Spleen (tissue), 11 donors: ENCODE measurements at regions not wholly inside any gene's neighbourhood (a gene's known extent, or its start where the extent isn't known, plus 50 kb on each side); places are given as distances from the start of the nearest gene placed in this dataset.

ENCODE experiments used
- DNase-seq: peaks from one replicate; pipeline ENCODE4 v3.0.0-alpha.2; 2020
- H3K27ac ChIP-seq, 8 donors: fragments of 200-600 bp; sonication (generic) in 7 of 8; 1 replicate in 4 of 8; 2 replicates in 4 of 8; pipeline versions ENCODE4 v1.5.0 to v1.8.0; 2016 to 2021; ENCODE audit warnings: inconsistent platforms in 4 of 8, mild to moderate bottlenecking in 4 of 8, moderate library complexity in 1 of 8
- H3K27me3 ChIP-seq, 7 donors: fragments of 200-600 bp; sonication (generic) in 6 of 7; replicated peaks in 1 of 7; 1 replicate in 4 of 7; 2 replicates in 3 of 7; pipeline versions ENCODE4 v1.5.0 to v1.8.0; 2016 to 2021; ENCODE audit warnings: inconsistent platforms in 3 of 7, mild to moderate bottlenecking in 1 of 7
- H3K36me3 ChIP-seq, 6 donors: fragments of 200-600 bp; sonication (generic) in 5 of 6; 1 replicate in 4 of 6; 2 replicates in 2 of 6; pipeline versions ENCODE4 v1.5.0 to v1.8.0; 2016 to 2021; ENCODE audit warnings: inconsistent platforms in 2 of 6
- H3K4me1 ChIP-seq, 6 donors: fragments of 200-600 bp; sonication (generic) in 5 of 6; 1 replicate in 3 of 6; 2 replicates in 3 of 6; pipeline versions ENCODE4 v1.5.0 to v1.8.0; 2016 to 2021; ENCODE audit warnings: inconsistent platforms in 3 of 6
- H3K4me3 ChIP-seq, 8 donors: fragments of 200-600 bp; sonication (generic) in 7 of 8; 1 replicate in 4 of 8; 2 replicates in 4 of 8; pipeline versions ENCODE4 v1.5.0 to v1.8.0; 2016 to 2021; ENCODE audit warnings: inconsistent platforms in 4 of 8, mild to moderate bottlenecking in 4 of 8, moderate library complexity in 2 of 8
- H3K9me3 ChIP-seq, 8 donors: fragments of 200-600 bp; sonication (generic) in 7 of 8; 1 replicate in 4 of 8; 2 replicates in 4 of 8; pipeline versions ENCODE4 v1.5.0 to v1.8.0; 2016 to 2021; ENCODE audit warnings: inconsistent platforms in 4 of 8
- POLR2A ChIP-seq, 3 donors: fragments of 450-650 bp; IDR thresholded peaks; one replicate each; pipeline ENCODE4 v1.5.1; 2017; ENCODE audit warnings: antibody characterized with exemption in 3 of 3, mild to moderate bottlenecking in 1 of 3
- POLR2AphosphoS5 ChIP-seq, 3 donors: sonication (generic); formaldehyde crosslinking; IDR thresholded peaks; one replicate each; pipeline ENCODE4 v1.5.1; 2017; ENCODE audit warnings: antibody characterized with exemption in 3 of 3
- WGBS, 5 donors: extraction: QIAGEN DNeasy Blood & Tissue Kit in 3 of 5; methylation state at CpG; one replicate each; pipeline versions ENCODE4 v1.1.5 to v1.1.7; 2013 to 2018; 5-methylcytosine and 5-hydroxymethylcytosine counted together
- intact Hi-C: fragments of 100-400 bp; cut with DNase I; formaldehyde crosslinking; loops from one replicate; pipeline ENCODE4 v1.15.0; 2023; ENCODE audit warnings: low total_unique reads
- TF ChIP-seq, protein P1 (sequence below), 11 experiments: fragments of 200-600 bp in 7 of 11; fragments of 450-650 bp in 4 of 11; sonication (generic) in 4 of 11; IDR thresholded peaks in 8 of 11; conservative IDR thresholded peaks in 3 of 11; 1 replicate in 7 of 11; 2 replicates in 4 of 11; pipeline versions ENCODE4 v1.4.0 to v1.8.0; 2016 to 2021; ENCODE audit warnings: antibody characterized with exemption in 11 of 11, inconsistent platforms in 4 of 11, mild to moderate bottlenecking in 1 of 11
- donor health status: healthy with polysubstance abuse.
- donor health status: DM: no; HTN: no; CAD: no; lungs with moderate emphysema.
- donor health status: DM: no; HTN: no; CAD: no.
- donor health status: Bipolar disorder and iron deficiency.
- donor health status: healthy.
- donor health status: DM: no; HTN: no; CAD: no.
- donor health status: DM: yes; HTN: yes; CAD: no.

DNA sequence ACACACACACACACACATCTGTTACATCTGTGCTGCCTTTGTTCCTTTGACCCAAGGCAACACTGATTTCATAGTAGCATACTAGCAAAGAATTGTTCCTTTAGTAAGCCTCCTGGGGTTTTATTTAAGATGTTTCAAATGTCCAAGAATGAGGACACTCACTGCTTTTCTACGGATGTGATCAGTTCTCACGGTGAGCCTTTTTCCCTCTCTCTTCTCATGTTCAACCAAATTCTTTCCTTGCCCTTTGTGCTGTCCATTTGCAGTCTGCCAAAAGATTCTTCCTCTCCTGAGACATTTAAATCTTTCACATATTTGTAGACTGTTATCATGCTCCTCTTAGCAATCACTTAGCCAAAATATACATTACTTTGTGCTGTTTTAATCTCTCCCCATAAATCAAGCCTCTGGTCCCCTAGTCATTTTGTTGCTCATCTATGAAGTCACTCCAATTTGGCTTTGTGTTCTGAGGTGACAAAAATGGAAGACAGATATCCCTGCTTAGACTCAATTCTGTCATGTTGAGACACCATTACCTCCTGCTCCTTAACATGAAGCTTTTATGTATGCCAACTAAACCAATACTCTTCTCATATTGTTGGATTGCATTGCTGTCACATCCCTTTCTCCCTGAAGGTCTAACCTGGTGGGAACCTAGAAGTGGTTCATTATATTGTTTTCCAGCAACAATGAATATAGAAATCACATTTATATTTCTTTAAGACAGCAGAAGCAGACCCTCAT lies 1605.3 kb upstream of the ACVR2A start:
- Histone ChIP-seq H3K9me3 (no peaks in the 10 kb centered on the region), H3K27me3 (no peaks in the 10 kb centered on the region), H3K4me1 (no peaks in the 10 kb centered on the region), H3K36me3 (no peaks in the 10 kb centered on the region), H3K27ac (no peak overlapping the region), H3K4me3 (no peak overlapping the region)
- TF ChIP-seq POLR2A (IDR thresholded peaks at IDR 0.05): no peak
- no peak for TF ChIP-seq POLR2AphosphoS5 (IDR thresholded peaks at IDR 0.05)
- TF ChIP-seq, protein P1, sequence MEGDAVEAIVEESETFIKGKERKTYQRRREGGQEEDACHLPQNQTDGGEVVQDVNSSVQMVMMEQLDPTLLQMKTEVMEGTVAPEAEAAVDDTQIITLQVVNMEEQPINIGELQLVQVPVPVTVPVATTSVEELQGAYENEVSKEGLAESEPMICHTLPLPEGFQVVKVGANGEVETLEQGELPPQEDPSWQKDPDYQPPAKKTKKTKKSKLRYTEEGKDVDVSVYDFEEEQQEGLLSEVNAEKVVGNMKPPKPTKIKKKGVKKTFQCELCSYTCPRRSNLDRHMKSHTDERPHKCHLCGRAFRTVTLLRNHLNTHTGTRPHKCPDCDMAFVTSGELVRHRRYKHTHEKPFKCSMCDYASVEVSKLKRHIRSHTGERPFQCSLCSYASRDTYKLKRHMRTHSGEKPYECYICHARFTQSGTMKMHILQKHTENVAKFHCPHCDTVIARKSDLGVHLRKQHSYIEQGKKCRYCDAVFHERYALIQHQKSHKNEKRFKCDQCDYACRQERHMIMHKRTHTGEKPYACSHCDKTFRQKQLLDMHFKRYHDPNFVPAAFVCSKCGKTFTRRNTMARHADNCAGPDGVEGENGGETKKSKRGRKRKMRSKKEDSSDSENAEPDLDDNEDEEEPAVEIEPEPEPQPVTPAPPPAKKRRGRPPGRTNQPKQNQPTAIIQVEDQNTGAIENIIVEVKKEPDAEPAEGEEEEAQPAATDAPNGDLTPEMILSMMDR (IDR thresholded peaks at IDR 0.05 in 8 of 11, conservative IDR thresholded peaks at IDR 0.05 in 3 of 11): no peak
- WGBS, 5 donors: 76 to 92% (median 89%) methylated on average over 2 of the region's 2 CpGs
- intact Hi-C loops: no loop called here
- no peak for DNase-seq

DNA sequence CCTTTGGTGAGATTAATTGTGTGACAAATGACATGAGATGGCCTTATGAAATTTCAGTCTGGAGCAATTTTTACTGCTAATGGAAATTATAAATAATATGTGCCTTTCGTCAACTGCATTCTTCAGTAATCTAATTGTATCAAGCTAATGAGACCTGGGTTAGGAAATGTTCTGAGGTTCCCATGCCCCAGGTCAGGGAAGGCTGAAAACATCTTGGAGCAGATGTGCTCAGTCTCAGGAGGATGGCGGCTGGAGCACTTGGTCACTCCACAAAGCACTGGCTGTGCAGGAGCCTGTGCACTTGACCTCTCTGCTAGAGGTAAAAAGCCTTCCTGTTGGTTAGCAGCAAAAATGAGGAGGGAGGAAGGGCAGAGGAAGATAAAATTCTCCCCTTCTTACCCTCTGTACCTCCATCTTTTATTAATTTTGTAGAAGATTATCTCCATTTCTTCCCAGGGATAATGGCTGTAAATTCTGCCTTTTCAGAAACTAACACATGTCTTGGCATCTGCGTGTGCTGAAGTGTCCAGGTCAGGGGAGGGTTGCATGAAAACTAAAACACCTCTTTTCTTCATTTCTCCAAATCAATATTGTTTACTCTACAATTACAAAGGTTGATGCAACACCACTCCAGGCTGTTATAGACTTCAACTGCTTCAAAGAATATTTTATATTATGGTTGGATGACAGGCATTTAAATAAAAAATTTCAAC lies 1606.4 kb upstream of the ACVR2A start:
- Histone ChIP-seq H3K27me3 (no peaks in the 10 kb centered on the region), H3K9me3 (no peaks in the 10 kb centered on the region), H3K27ac (no peak overlapping the region), H3K36me3 (no peaks in the 10 kb centered on the region), H3K4me3 (no peak overlapping the region), H3K4me1 (no peaks in the 10 kb centered on the region)
- DNase-seq: no peak
- whole genome bisulfite sequencing, 5 donors: 79 to 93% (median 86%) methylated on average over 3 of the region's 3 CpGs
- intact Hi-C loops: no loop called here
- TF ChIP-seq POLR2AphosphoS5 (IDR thresholded peaks at IDR 0.05): no peak
- TF ChIP-seq, protein P1 (IDR thresholded peaks at IDR 0.05 in 8 of 11, conservative IDR thresholded peaks at IDR 0.05 in 3 of 11): no peak
- TF ChIP-seq POLR2A (IDR thresholded peaks at IDR 0.05): no peak

DNA sequence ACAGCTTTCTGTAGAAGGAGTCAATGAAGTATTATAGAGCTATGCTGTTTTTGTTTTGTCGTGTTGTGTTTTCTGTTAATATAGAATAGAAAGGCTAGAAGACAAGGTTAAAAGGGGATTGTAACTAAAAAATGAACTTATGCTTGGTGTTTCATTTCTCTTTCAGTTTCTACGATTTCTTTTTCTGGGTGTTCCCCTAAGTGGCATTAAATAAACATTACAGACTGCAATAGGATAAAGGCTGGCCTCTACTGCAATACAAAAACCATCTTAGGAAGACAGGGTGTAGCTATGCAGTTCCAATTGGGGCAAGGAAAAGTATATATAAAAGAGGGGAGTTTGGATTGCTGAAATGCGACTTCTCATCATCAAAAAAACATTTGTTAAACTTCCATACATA lies 1609.7 kb upstream of the ACVR2A start:
- no peaks in the 10 kb centered on the region for H3K9me3 ChIP-seq
- H3K4me1 ChIP-seq: no peaks in the 10 kb centered on the region
- intact Hi-C loops: no loop called here
- no peak for DNase-seq
- no peaks in the 10 kb centered on the region for H3K27me3 ChIP-seq
- no peak overlapping the region for H3K4me3 ChIP-seq
- no peaks in the 10 kb centered on the region for H3K36me3 ChIP-seq
- TF ChIP-seq POLR2A (IDR thresholded peaks at IDR 0.05) (no peak), POLR2AphosphoS5 (IDR thresholded peaks at IDR 0.05) (no peak)
- TF ChIP-seq, protein P1 (IDR thresholded peaks at IDR 0.05 in 8 of 11, conservative IDR thresholded peaks at IDR 0.05 in 3 of 11): no peak
- H3K27ac ChIP-seq: no peak overlapping the region
- 72 to 84% (median 75%) methylated on average over 3 of the region's 3 CpGs for WGBS, 5 donors

DNA sequence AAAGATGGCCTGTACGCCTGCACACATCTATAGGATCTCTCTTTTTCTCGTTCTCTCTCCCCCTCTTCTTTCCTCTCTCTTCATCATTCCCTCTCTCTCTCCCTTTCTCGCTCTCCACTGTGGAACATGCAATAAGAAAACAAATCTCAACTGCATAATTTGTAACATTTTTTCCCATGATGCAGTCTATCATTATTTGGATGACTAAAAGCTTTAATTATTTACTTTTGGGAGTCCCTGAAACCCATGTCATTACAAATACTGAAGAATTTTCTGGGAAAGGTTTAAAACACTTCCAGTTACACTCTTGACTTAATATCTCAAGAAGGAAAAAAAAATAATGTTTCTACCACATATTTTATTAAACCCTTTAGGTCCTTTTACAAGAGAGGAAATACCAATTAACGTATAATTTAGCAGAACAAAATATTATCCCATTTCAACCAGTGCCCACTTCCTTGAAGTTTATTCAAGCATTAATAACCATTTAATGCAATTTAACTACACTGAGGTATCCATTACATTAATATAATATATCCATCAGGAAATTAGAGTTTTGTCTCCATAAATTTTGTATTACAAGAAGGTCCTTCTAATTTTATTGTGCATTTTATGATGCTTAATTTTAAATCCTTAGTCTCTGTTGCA lies 1615.2 kb upstream of the ACVR2A start:
- intact Hi-C loops: no loop called here

More for the DNA sequence above, 1615.2 kb upstream of the ACVR2A start:
- Histone ChIP-seq H3K27ac (no peak overlapping the region), H3K27me3 (no peaks in the 10 kb centered on the region), H3K36me3 (no peaks in the 10 kb centered on the region), H3K4me3 (no peak overlapping the region), H3K4me1 (no peaks in the 10 kb centered on the region), H3K9me3 (no peaks in the 10 kb centered on the region)
- TF ChIP-seq, protein P1 (IDR thresholded peaks at IDR 0.05 in 8 of 11, conservative IDR thresholded peaks at IDR 0.05 in 3 of 11): no peak
- TF ChIP-seq POLR2A (IDR thresholded peaks at IDR 0.05) (no peak), POLR2AphosphoS5 (IDR thresholded peaks at IDR 0.05) (no peak)
- DNase-seq: no peak
- whole genome bisulfite sequencing, 5 donors: 79 to 93% (median 88%) methylated on average over 4 of the region's 4 CpGs
